ENCODE measurements at regions not wholly inside any gene's neighbourhood (a gene's known extent, or its start where the extent isn't known, plus 50 kb on each side); places are given as distances from the start of the nearest gene placed in this dataset.

DNA sequence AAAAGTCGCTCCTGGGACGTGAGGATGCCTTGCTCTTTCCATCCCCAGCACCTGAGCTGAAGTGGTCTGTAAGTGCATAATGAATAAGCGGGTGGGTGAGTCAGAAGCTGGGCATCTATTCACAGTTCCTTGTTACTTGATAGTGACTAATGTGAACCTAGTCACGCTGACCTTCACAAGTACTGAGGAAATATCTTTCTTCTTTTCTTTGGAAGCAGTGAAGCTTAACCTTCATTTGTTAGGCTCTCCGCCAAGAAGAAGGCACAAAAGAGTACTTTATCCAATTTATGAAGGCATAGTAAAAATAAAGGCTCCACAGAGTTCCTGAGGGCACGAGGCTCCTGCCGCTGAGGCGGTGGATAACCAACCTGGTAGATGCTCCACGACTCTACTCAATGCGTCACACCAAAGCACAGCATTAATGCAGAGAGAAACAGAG is 475.7 kb upstream of the SLIT2 start:
- TF ChIP-seq SREBF2 (IDR thresholded peaks at IDR 0.05; ENCODE audit: low read length) (no peak), ZBTB33 (IDR thresholded peaks at IDR 0.05) (no peak), NFIC (IDR thresholded peaks at IDR 0.05; ENCODE audit: low read depth, low read length) (no peak), POLR2A (IDR thresholded peaks at IDR 0.05; ENCODE audit: low read depth, low read length) (no peak), CBX3 (IDR thresholded peaks at IDR 0.05; ENCODE audit: borderline replicate concordance, low read depth) (no peak), TAF1 (IDR thresholded peaks at IDR 0.05; ENCODE audit: borderline replicate concordance, low read depth, low read length) (no peak), MTA2 (IDR thresholded peaks at IDR 0.05; ENCODE audit: low read depth) (no peak), ZNF24 (IDR thresholded peaks at IDR 0.05) (no peak), RFX5 (IDR thresholded peaks at IDR 0.05; ENCODE audit: low read depth, low read length) (no peak), IRF3 (IDR thresholded peaks at IDR 0.05) (no peak), MXI1 (IDR thresholded peaks at IDR 0.05; ENCODE audit: low read depth, low read length) (no peak), NFYA (IDR thresholded peaks at IDR 0.05; ENCODE audit: borderline replicate concordance, low read depth, low read length) (no peak), ATF3 (IDR thresholded peaks at IDR 0.05; ENCODE audit: borderline replicate concordance, extremely low read depth, low read depth, low read length) (no peak)
- TF ChIP-seq, protein P1, sequence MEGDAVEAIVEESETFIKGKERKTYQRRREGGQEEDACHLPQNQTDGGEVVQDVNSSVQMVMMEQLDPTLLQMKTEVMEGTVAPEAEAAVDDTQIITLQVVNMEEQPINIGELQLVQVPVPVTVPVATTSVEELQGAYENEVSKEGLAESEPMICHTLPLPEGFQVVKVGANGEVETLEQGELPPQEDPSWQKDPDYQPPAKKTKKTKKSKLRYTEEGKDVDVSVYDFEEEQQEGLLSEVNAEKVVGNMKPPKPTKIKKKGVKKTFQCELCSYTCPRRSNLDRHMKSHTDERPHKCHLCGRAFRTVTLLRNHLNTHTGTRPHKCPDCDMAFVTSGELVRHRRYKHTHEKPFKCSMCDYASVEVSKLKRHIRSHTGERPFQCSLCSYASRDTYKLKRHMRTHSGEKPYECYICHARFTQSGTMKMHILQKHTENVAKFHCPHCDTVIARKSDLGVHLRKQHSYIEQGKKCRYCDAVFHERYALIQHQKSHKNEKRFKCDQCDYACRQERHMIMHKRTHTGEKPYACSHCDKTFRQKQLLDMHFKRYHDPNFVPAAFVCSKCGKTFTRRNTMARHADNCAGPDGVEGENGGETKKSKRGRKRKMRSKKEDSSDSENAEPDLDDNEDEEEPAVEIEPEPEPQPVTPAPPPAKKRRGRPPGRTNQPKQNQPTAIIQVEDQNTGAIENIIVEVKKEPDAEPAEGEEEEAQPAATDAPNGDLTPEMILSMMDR (IDR thresholded peaks at IDR 0.05 in 2 of 3, conservative IDR thresholded peaks at IDR 0.05 in 1 of 3; ENCODE audit: control insufficient read depth in 2 of 3, extremely low read depth in 1 of 3, insufficient read depth in 1 of 3, low read depth in 3 of 3, low read length in 3 of 3) = no peak

All from GM12878 (cell line).